PFSK-1 (cell line): ENCODE measurements at regions not wholly inside any gene's neighbourhood (a gene's known extent, or its start where the extent isn't known, plus 50 kb on each side); places are given as distances from the start of the nearest gene placed in this dataset.

Source experiments
- FOXP2 ChIP-seq: optimal IDR thresholded peaks from 2 replicates; pipeline ENCODE3; 2011; ENCODE audit warnings: borderline replicate concordance, control low read depth, inconsistent platforms; ENCODE audit not compliant: insufficient read depth; ENCODE audit errors: extremely low read length, extremely low read depth
- POLR2AphosphoS5 ChIP-seq: IDR thresholded peaks from 2 replicates; pipeline ENCODE4 v1.6.1; 2012; ENCODE audit warnings: low read depth, mild to moderate bottlenecking, control low read depth, low read length, moderate library complexity
- SIN3A ChIP-seq: IDR thresholded peaks from 2 replicates; pipeline ENCODE4 v1.6.1; 2012; ENCODE audit warnings: mild to moderate bottlenecking, low read length, moderate library complexity, borderline replicate concordance; ENCODE audit not compliant: insufficient read depth
- TAF1 ChIP-seq: IDR thresholded peaks from 2 replicates; pipeline ENCODE4 v1.6.1; 2012; ENCODE audit warnings: low read length, control low read depth, borderline replicate concordance; ENCODE audit not compliant: insufficient read depth
- TF ChIP-seq, protein P1 (sequence below), 2 experiments: IDR thresholded peaks; 2 replicates each; pipeline versions ENCODE4 v1.6.1 to v1.8.0; 2011 to 2012; ENCODE audit warnings: low read depth in 2 of 2, low read length in 2 of 2, control low read depth in 1 of 2, inconsistent platforms in 1 of 2, mild to moderate bottlenecking in 1 of 2, moderate library complexity in 1 of 2; ENCODE audit not compliant: insufficient read depth in 1 of 2

DNA sequence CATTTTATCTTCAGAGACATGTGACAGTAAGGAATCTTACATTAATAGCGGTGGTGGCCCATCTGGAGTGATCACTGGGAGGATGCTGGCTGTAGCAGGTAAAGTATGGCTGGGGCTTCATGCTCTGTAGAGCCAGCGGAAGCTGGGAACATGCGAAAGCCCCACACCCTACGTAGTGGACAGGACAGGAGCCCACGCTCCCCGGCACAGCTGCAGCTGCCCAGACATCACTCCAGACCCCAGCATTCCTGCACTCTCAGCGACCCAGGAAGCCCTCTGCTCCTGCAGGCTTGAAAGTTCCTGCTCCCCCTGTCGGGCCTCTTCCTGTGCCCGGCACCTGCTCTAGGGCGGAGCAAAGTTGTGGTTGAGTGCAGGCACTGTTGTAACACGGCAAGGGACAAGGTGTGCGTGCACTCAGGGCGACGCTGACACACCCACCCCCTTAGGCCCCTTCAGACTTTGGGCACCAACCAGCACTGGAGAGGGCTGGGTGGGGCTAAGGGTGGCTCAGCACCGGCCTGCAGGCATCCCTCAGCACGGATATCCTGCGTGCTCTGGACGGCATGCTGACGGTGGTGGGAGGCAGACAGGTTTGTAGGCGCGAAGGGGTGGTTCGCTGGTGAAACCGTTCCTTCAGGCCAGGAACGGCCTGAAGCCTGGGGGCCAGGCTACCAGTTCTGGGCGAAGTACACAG, 568.3 kb downstream of the FSCB start:
- TF ChIP-seq POLR2AphosphoS5 = no peak
- no peak for TF ChIP-seq FOXP2
- TF ChIP-seq SIN3A = no peak
- TF ChIP-seq, protein P1, sequence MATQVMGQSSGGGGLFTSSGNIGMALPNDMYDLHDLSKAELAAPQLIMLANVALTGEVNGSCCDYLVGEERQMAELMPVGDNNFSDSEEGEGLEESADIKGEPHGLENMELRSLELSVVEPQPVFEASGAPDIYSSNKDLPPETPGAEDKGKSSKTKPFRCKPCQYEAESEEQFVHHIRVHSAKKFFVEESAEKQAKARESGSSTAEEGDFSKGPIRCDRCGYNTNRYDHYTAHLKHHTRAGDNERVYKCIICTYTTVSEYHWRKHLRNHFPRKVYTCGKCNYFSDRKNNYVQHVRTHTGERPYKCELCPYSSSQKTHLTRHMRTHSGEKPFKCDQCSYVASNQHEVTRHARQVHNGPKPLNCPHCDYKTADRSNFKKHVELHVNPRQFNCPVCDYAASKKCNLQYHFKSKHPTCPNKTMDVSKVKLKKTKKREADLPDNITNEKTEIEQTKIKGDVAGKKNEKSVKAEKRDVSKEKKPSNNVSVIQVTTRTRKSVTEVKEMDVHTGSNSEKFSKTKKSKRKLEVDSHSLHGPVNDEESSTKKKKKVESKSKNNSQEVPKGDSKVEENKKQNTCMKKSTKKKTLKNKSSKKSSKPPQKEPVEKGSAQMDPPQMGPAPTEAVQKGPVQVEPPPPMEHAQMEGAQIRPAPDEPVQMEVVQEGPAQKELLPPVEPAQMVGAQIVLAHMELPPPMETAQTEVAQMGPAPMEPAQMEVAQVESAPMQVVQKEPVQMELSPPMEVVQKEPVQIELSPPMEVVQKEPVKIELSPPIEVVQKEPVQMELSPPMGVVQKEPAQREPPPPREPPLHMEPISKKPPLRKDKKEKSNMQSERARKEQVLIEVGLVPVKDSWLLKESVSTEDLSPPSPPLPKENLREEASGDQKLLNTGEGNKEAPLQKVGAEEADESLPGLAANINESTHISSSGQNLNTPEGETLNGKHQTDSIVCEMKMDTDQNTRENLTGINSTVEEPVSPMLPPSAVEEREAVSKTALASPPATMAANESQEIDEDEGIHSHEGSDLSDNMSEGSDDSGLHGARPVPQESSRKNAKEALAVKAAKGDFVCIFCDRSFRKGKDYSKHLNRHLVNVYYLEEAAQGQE (IDR thresholded peaks at IDR 0.05; ENCODE audit: insufficient read depth in 1 of 2, low read depth in 2 of 2, low read length in 2 of 2) = no peak
- TF ChIP-seq TAF1 = no peak
